ENCODE measurements at regions not wholly inside any gene's neighbourhood (a gene's known extent, or its start where the extent isn't known, plus 50 kb on each side); places are given as distances from the start of the nearest gene placed in this dataset.

GRCh38 chr9:108550106-108550505 lies 305.7 kb downstream of the ACTL7B start:
- DNase-seq (ENCODE audit: low spot score): no peak

DNA sequence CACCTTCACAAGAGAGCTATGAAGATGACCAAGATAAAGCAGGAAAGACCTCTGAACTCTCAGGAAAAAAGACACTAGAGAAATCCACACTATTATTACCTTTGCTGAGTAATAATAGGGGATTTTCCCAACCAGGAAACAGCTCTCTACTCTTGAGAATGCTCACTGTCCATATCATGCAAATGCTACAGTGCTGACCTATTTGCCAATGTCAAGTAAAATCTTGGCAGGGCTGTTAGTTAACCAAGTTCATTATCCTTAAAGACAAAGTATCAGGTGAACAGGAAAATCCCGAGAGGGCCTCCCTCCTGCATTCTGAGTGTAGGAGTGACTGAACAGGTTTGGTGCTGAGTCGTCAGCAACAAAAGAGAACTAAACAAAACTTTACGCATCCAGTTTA lies 306.6 kb downstream of the ACTL7B start:
- DNase-seq (ENCODE audit: low spot score): no peak

- DNase-seq (ENCODE audit: low spot score): no peak
These were observed 308.2 kb downstream of the ACTL7B start for GRCh38 chr9:108547411-108548135.

GRCh38 chr9:108546215-108546614 lies 309.6 kb downstream of the ACTL7B start:
- DNase-seq (ENCODE audit: low spot score): no peak

- DNase-seq (ENCODE audit: low spot score): no peak
These were observed 310.4 kb downstream of the ACTL7B start for GRCh38 chr9:108545436-108545835.

DNA sequence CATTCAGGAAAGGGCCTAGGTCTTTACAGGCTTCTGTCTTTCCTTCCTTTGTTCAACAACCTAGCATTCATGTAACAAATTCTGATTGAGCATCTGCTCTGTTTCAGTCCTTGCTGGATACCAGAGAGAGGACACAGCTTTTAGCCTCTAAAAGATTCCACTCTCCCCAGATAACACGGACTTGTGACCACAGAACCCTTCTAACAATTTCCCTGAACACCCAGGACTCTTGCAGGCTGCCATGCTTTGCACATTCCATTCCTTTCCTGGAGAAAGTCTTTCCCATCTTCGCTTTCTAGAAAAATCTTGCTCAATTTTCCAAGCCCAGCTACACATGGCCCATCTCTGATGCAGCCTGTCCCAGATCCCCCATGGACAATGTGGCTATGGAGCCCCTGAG lies 310.9 kb downstream of the ACTL7B start:
- no peak for DNase-seq (ENCODE audit: low spot score)

DNA sequence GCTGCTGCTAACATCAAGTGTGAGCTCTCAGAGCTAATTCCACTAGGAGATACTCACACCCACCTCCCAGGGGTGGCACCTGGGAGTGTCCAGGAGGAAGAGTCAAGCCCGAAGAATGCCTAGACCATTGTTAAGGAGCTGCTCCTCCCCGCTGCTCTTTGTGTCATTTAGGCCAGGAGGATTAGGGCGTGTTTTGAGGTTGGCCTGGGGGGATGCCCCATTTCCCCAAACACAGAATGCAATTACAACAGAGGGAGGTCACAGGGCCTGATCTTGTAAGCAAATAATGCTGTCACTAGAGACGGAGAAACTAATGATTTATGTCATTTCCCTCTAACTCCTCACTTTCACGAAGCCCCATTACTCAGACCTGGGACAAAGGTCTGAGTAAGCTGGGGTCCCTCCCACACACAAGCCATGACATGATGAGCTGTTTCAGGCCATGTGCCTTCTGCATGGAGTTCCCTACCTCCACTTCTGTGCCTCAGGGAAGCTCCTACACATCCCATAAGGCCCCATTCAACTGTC lies 312.5 kb downstream of the ACTL7B start:
- DNase-seq (ENCODE audit: low spot score): no peak

DNA sequence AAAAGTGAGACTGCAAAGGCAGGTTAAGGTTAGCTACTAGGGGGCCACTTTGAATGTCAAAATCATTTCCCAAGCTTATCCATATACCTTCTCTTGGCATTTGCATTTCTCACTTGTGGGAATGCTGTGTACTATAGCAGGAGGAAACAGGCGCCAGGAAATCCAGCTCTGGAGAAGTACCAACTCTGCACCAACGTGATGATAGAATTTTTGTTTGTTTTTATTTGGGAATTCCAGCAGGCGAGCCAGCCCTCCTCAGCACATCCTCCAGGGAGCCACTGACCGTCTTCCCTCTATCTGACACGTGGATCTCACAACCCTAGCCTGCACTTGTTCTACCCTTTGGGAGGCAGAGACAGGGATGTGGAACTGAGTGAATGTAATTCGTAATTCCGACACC lies 318.0 kb downstream of the ACTL7B start:
- no peak for DNase-seq (ENCODE audit: low spot score)

- no peak for DNase-seq (ENCODE audit: low spot score)
These were observed 318.8 kb downstream of the ACTL7B start for GRCh38 chr9:108536836-108537601.

DNA sequence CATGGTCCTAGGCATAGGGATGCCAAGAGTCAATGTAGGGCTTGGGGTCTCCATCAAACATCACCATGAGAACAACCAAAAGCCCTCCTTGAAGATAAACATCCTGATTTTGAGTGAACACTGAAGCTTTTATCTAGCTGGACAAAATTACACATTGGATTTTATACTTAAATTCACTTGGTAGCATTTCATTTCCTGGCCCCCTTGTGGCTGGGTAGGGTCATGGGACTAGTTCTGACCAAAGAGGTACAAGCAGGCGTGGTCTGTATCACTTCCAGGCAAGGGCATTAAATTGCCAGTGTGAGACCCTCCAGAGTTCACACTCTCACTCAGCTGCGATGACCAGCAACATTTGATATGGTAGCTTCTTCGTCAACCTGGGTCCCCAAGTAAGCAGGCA lies 320.3 kb downstream of the ACTL7B start:
- DNase-seq (ENCODE audit: low spot score): no peak

GRCh38 chr9:108534741-108535140 lies 321.0 kb downstream of the ACTL7B start:
- no peak for DNase-seq (ENCODE audit: low spot score)

DNA sequence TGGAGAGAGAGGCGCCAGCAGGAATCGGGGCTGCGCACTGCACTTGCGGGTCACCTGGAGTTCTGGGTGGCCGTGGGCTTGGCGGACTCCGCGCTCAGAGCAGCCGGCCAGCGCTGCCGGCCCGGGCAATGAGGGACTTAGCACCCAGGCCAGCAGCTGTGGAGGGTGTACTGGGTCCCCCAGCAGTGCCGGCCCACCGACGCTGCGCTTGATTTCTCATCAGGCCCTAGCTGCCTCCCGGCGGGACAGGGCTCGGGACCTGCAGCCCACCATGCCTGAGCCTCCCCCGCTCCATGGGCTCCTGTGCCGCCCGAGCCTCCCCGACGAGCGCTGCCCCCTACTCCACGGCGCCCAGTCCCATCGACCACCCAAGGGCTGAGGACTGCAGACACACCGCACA lies 325.6 kb downstream of the ACTL7B start:
- DNase-seq (ENCODE audit: low spot score): no peak

GRCh38 chr9:108528231-108528630 lies 327.6 kb downstream of the ACTL7B start:
- no peak for DNase-seq (ENCODE audit: low spot score)

GRCh38 chr9:108526518-108526917 lies 329.3 kb downstream of the ACTL7B start:
- DNase-seq (ENCODE audit: low spot score): no peak

- no peak for DNase-seq (ENCODE audit: low spot score)
These were observed 330.6 kb downstream of the ACTL7B start for GRCh38 chr9:108525186-108525585.

- DNase-seq (ENCODE audit: low spot score): no peak
These were observed 334.7 kb downstream of the ACTL7B start for GRCh38 chr9:108521063-108521590.

DNA sequence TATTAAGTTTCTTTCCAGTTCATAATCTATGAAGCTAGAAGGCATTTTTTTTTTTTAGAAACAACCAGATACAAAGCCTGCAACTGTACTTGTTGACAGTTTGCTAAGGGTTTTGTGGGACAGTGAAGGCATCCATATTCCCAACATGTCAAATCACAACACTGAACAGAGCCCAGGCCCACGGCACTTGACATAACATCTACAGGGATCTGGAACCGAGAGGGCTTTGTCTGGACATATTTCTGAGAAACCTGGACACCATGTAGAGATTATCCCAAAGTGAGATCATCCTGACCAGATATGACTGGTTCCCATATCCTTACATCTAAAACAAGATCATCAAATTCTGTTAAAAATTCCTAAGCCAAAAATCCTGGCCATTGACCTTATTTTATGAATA lies 336.3 kb downstream of the ACTL7B start:
- no peak for DNase-seq (ENCODE audit: low spot score)

GRCh38 chr9:108517651-108518365 lies 338.0 kb downstream of the ACTL7B start:
- no peak for DNase-seq (ENCODE audit: low spot score)

DNA sequence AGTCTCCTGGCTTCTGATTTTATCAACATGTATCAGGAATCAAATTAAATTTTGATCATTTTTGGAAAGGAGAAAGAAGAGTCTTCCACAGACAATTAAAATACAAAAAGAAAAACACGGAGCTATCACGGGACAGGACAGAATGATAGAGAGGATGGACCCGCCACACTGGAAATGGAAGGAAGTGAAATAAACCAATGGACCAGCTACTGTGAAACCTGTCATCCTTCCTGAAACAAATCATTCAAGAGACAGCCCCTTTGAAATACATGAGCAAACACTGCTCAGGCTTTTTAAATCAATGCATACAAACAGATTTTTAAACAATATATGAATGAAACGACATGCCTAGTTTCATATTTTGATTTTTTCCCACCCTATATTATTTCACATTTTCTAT lies 339.4 kb downstream of the ACTL7B start:
- DNase-seq (ENCODE audit: low spot score): no peak

DNA sequence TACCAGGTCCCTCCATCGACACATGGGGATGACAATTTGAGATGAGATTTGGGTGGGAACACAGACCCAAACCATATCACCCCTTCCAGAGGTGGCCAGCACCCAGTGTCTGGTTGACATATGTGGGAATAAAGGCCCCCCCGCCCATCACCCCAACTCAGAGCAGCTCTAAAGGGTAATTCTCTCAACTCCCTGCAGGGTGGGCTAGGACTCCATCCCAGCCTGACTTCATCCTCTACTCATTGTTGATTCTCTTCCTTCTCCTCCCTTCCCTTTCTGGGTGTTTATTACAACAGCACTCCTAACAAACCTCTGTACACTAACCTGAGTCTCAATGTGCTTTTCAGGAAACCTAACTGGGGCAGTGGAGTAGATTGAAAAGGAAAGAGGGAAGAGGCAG lies 339.9 kb downstream of the ACTL7B start:
- DNase-seq (ENCODE audit: low spot score): no peak

DNA sequence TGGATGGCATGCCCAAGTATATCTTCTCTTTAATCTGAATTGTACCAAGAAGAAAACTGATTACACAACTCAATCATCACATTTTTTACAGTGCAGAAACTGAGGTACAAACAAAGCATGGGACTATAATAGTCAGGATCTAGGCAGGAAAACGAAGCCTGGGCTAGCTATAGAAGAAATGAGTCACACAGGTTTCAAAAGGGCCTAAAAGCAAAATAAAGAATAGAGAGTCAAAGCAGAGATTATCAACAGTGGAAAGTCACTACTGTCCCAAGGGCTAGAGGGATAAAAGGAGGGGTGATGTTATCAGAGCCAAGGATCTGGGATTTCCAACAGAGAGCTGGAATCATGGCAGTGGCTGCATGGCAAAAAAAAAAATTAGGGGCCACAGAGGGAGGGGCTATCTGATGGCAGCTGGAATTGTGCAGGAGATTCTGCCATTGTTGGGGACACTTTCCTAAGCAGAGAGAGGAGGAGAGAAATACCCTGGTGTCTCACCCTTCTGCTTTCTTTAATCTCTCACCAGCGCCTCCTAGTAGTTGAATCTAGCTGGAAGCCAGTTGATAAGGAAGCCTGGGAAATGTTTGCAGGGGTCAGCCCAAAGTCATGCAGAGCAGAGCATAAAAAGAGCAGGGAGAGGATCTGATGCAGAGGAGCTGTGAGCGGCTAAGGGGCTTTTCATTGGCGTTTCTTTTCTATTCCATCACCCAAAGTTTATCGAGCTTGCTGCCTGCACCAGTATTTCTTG lies 343.2 kb downstream of the ACTL7B start:
- DNase-seq (ENCODE audit: low spot score): no peak

DNA sequence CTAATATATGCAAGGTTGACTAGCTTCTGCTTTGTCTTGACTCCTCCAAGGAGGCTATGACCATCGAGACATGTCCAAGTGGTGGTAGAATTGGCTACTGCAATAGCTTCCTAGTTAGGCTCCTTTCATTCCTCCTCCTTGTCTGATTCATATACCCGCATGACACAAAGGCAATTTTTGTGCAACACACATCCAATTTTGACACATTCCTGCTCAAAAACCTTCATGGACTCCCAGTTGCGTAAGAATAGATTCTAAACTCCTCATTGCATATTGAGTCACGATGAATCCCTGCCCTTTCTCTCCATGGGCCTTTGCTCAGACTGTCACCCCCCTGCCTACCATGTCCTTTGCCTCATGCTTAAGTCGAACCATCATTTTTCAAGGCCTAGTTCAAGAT lies 344.5 kb downstream of the ACTL7B start:
- no peak for DNase-seq (ENCODE audit: low spot score)
